HL-60 (cell line): ENCODE measurements at regions not wholly inside any gene's neighbourhood (a gene's known extent, or its start where the extent isn't known, plus 50 kb on each side); places are given as distances from the start of the nearest gene placed in this dataset.

Experiments
- DNase-seq, 2 experiments: peaks; one replicate each; pipeline ENCODE4 v3.0.0-alpha.2; 2010 to 2020; ENCODE audit warnings: low read depth in 1 of 2, low spot score in 1 of 2
- H3K27ac ChIP-seq: fragments of 250-450 bp; sonication (Bioruptor Pico); replicated peaks from 2 replicates; pipeline ENCODE4 v1.5.1; 2020; ENCODE audit warnings: mild to moderate bottlenecking, moderate library complexity
- H3K27me3 ChIP-seq: fragments of 250-450 bp; sonication (Bioruptor Pico); 2 replicates; pipeline ENCODE4 v1.5.1; 2021; ENCODE audit warnings: mild to moderate bottlenecking, moderate library complexity; ENCODE audit not compliant: insufficient read depth, poor library complexity, severe bottlenecking
- H3K4me3 ChIP-seq: replicated peaks from 2 replicates; pipeline ENCODE4 v1.5.1; 2011; ENCODE audit warnings: mild to moderate bottlenecking, control low read depth, low read length; ENCODE audit not compliant: insufficient read depth
- GABPA ChIP-seq: IDR thresholded peaks from 2 replicates; pipeline ENCODE4 v1.6.1; 2012; ENCODE audit warnings: low read depth
- POLR2AphosphoS5 ChIP-seq: IDR thresholded peaks from 2 replicates; pipeline ENCODE4 v1.6.1; 2012; ENCODE audit warnings: low read depth
- SPI1 ChIP-seq: IDR thresholded peaks from 2 replicates; pipeline ENCODE4 v1.6.1; 2012; ENCODE audit warnings: low read depth, mild to moderate bottlenecking, borderline replicate concordance
- TF ChIP-seq, protein P1 (sequence below): IDR thresholded peaks from one replicate; pipeline ENCODE4 v1.5.1; 2011; ENCODE audit warnings: low read length, control low read depth, inconsistent platforms; ENCODE audit not compliant: insufficient read depth
- TF ChIP-seq, protein P2 (sequence below): IDR thresholded peaks from 2 replicates; pipeline ENCODE4 v1.6.1; 2012; ENCODE audit warnings: low read depth; ENCODE audit not compliant: insufficient replicate concordance

DNA sequence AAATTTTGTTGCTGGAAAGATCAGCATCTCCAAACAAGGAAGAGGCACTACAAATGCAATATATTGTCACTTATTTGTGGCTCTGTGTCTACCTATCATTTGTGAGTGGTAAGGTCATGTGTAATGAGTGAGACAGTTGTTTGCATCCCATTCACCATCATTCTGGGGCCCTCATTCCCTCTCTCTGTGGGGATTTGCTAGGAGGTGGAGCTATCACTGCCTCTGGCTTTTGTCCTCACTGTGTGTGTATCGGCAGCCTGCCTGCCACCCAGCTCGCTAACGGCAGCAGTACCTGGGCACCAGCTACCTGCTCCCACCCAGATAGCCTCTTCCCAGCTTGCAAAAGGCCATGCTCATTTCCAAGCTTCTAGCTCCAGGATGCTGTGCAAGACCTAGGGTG is 379.2 kb upstream of the ZFHX3 start:
- H3K27ac ChIP-seq = no peak overlapping the region
- no peak for DNase-seq
- TF ChIP-seq GABPA (no peak), SPI1 (no peak), POLR2AphosphoS5 (no peak)
- TF ChIP-seq, protein P1, sequence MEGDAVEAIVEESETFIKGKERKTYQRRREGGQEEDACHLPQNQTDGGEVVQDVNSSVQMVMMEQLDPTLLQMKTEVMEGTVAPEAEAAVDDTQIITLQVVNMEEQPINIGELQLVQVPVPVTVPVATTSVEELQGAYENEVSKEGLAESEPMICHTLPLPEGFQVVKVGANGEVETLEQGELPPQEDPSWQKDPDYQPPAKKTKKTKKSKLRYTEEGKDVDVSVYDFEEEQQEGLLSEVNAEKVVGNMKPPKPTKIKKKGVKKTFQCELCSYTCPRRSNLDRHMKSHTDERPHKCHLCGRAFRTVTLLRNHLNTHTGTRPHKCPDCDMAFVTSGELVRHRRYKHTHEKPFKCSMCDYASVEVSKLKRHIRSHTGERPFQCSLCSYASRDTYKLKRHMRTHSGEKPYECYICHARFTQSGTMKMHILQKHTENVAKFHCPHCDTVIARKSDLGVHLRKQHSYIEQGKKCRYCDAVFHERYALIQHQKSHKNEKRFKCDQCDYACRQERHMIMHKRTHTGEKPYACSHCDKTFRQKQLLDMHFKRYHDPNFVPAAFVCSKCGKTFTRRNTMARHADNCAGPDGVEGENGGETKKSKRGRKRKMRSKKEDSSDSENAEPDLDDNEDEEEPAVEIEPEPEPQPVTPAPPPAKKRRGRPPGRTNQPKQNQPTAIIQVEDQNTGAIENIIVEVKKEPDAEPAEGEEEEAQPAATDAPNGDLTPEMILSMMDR = no peak
- TF ChIP-seq, protein P2, sequence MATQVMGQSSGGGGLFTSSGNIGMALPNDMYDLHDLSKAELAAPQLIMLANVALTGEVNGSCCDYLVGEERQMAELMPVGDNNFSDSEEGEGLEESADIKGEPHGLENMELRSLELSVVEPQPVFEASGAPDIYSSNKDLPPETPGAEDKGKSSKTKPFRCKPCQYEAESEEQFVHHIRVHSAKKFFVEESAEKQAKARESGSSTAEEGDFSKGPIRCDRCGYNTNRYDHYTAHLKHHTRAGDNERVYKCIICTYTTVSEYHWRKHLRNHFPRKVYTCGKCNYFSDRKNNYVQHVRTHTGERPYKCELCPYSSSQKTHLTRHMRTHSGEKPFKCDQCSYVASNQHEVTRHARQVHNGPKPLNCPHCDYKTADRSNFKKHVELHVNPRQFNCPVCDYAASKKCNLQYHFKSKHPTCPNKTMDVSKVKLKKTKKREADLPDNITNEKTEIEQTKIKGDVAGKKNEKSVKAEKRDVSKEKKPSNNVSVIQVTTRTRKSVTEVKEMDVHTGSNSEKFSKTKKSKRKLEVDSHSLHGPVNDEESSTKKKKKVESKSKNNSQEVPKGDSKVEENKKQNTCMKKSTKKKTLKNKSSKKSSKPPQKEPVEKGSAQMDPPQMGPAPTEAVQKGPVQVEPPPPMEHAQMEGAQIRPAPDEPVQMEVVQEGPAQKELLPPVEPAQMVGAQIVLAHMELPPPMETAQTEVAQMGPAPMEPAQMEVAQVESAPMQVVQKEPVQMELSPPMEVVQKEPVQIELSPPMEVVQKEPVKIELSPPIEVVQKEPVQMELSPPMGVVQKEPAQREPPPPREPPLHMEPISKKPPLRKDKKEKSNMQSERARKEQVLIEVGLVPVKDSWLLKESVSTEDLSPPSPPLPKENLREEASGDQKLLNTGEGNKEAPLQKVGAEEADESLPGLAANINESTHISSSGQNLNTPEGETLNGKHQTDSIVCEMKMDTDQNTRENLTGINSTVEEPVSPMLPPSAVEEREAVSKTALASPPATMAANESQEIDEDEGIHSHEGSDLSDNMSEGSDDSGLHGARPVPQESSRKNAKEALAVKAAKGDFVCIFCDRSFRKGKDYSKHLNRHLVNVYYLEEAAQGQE = no peak
- H3K4me3 ChIP-seq = no peak overlapping the region
- no peaks in the 10 kb centered on the region for H3K27me3 ChIP-seq

DNA sequence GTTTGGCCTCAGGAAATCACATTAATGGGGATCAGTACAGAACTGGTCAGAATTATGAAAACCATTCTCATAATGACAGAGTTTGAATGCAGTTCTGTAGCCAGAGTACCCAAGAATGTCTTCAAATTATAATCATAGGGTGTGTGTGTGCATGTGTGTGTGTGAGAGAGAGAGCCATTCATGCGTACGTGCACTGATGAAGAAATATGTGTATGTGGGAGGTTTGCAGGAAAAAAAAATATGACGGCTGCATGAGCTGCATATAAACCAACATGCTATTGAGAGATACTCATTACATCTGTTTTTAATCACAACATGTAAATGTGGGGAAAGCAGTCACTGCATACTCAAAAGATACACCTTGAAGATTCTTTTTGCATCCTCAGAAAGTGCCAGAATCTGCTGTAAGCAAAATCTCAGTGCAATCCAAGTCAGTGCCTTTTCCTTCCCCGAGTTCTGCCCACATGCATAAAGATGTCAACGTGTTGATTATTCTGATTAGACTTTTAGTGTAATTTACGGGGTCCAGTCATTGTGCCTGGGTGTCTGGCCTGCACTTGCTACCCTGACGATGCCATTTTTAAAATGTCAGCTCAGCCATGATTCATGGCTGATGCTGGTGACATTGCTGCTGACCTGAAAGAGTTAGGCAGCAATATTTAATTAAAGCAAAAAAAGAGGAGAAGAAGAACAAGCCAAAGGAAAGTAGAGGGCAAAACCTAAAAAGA is 378.7 kb upstream of the ZFHX3 start:
- TF ChIP-seq GABPA = no peak
- TF ChIP-seq, protein P2 = no peak
- no peak for TF ChIP-seq POLR2AphosphoS5
- no peak for TF ChIP-seq SPI1
- TF ChIP-seq, protein P1 = no peak
- no peak overlapping the region for H3K4me3 ChIP-seq
- no peak for DNase-seq

DNA sequence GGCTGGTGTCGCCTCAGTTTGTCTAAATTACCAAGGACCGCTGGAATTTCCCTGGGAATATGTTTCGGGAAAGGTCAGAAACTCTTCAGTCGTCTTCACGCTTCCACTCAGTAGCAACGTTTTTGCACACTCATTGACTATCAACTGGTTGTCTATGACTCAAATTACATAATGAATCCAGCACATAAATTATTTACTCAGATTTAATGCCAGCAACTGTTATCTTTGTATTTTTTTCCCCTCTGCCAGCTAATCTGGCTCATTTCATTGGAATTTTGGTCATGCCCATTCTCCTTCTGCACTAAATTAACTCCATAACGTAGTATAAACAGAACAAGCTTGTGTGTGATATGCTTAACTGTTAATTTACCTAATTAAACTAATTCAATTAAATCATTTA is 372.7 kb upstream of the ZFHX3 start:
- Histone ChIP-seq H3K27ac (no peak overlapping the region), H3K27me3 (no peaks in the 10 kb centered on the region), H3K4me3 (no peak overlapping the region)
- DNase-seq = no peak
- TF ChIP-seq POLR2AphosphoS5 = no peak
- TF ChIP-seq SPI1 = no peak
- TF ChIP-seq, protein P1 = no peak
- no peak for TF ChIP-seq GABPA
- TF ChIP-seq, protein P2 = no peak

More for the DNA sequence above, 378.7 kb upstream of the ZFHX3 start:
- no peaks in the 10 kb centered on the region for H3K27me3 ChIP-seq
- H3K27ac ChIP-seq = no peak overlapping the region
